Hematopoietic multipotent progenitor cell treated with erythropoietin and hydrocortisone succinate and interleukin-3 and kit ligand, for 8 days (in vitro differentiated cells): ENCODE measurements at regions not wholly inside any gene's neighbourhood (a gene's known extent, or its start where the extent isn't known, plus 50 kb on each side); places are given as distances from the start of the nearest gene placed in this dataset.

Experiments used
- DNase-seq: peaks from one replicate; pipeline ENCODE4 v3.0.0-alpha.2; 2015

DNA sequence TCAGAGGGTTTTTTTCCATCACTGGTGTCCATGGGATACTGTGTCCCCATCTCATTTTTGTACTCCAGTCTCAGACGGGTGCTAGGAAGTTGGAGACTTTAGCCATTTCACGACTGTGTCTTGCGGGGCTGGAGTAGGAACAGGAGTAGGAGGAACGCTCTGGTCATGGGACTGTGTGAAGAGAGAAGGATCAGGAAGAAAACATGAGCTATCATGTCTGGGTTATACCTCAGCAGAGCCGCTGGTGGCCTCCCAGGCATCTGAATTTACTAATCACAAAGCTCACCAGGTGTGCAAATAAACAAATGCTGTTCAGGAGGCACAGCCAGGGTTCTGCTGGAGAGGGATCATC, 225.4 kb downstream of the SEC14L1 start:
- DNase-seq = no peak

DNA sequence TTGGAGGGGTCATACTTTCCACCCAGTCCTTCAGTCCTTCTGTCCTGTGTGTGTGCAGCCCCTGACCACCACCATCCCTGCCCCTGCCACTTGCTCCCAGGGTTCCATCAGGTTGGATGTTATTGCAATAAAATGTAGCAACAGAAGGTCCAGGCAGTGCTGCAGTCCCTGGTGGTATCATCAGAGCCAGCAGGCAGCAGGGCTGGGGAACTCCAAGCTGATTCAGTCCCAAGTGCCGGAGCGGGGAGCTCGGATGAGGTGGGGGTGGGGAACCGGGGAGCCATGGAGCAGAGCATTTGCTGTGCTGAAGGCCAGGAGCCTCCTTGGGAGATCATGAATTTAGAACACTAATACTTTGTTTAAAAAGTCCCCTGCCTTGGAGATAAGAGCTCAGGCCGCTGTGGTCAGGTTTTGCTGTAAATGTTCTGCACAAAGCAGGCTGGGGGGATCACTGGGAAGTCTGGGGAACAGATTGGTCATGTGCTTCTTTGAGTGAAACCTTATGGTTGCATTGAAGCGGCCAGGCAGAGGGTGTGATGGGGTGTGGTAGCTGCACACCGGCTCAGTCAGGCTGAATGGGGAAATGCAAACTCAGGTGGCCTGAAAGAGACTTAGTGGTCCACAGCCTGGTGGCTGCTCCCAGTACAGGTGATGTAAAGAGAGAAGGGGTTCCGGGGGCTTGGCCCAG, 225.9 kb downstream of the SEC14L1 start:
- DNase-seq = no peak

DNA sequence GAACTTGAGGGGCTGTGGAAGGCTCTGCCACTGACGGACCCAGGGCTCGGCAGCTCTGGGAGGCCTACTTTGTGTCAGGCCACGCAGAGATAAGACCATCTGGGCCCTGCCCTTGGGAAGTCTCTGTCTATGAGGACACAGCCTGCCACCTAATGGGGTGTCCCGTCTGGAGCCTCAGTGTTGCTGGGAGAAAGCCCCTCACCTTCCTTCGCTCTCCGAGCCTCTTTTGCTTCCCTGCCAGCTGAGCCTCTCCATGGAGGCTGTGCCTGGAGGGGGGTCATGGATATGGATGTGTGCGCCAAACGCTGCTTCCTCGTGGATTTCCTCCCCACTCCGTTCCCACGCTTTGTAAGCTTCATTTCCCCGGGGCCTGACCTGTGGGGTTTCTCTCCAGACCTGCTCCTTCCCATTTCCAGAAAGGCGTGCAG, 228.8 kb downstream of the SEC14L1 start:
- no peak for DNase-seq

DNA sequence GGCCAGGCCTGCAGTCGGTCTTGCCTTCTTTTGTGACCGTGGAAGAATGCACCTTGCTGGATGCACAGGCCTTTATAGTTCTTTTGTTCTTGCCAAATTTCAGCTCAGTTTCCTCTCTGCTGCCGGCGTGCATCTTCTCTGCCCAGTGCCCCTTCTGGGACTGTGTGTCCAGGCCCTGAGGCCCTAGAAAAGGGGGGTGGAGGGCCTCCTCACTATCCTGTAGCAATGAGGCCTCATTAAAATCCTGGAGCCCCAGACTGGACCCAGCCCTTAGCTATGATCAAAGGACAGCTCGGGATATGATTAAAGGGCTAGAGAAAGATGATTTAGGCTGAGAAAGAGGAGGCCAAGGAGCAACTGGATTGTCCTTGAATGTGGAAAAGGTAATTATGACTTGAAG, 229.8 kb downstream of the SEC14L1 start:
- no peak for DNase-seq

DNA sequence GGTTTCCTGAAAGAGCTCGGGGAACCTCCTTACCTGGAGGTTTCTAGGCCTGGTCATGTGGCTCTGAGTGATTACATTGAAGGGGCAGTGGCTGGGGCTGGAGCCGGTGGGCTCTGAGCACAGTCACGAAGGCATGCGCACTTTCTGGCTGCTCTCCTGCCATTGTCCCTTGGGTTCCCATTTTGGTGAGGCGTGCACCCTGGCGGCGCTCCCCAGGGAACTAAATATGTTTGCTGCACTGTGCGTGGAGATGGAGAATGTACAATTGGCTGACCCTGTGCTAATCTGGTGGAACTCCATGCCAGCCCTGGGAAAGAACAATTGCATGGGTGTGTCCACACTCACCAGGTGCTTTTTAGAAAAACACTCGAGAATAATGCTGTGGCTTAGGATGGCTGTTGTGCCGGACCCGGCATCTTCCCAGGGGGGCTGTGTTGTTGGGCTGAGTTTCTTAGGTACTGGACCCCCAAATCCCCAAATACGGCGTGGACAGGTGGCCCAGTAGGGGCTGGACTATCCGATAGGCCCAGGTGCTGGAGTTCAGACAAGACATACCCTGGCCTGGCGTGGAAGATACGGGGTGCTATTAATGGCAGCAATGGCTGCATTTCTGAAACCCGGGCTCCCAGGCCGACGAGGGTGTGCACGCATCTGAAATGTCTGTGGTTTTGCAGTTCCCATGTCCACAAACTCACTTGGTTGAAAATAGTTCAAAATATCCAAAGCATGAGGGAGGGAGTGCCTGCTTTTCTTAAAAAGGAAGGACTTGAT, 230.5 kb downstream of the SEC14L1 start:
- no peak for DNase-seq

DNA sequence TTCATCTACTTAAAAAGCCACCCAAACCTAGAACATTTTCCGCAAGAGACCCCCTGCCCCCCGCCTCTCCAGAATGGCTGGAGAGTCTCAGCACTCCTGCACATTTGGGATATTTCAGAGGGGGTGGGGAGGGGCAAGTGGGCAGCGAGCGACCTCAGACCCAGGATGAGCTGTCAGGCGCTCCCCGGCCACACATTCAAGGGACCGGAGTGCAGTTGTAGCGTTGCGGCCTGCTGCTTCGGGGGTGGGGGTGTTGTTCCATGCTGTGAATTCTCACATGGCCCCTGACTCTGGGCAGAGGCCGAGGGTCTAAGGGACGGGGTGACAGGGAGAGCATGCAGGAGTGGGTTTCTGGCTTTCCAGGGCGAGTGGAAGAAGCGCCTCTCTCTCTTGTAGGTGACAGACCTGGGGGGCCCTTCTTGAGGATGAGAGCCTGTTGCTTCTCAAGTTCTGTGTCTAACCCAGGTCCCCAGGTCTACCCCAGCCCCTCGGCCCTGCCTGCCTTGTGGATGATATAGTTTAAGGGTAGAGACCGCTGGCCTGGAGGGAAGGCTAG, 231.2 kb downstream of the SEC14L1 start:
- no peak for DNase-seq

DNA sequence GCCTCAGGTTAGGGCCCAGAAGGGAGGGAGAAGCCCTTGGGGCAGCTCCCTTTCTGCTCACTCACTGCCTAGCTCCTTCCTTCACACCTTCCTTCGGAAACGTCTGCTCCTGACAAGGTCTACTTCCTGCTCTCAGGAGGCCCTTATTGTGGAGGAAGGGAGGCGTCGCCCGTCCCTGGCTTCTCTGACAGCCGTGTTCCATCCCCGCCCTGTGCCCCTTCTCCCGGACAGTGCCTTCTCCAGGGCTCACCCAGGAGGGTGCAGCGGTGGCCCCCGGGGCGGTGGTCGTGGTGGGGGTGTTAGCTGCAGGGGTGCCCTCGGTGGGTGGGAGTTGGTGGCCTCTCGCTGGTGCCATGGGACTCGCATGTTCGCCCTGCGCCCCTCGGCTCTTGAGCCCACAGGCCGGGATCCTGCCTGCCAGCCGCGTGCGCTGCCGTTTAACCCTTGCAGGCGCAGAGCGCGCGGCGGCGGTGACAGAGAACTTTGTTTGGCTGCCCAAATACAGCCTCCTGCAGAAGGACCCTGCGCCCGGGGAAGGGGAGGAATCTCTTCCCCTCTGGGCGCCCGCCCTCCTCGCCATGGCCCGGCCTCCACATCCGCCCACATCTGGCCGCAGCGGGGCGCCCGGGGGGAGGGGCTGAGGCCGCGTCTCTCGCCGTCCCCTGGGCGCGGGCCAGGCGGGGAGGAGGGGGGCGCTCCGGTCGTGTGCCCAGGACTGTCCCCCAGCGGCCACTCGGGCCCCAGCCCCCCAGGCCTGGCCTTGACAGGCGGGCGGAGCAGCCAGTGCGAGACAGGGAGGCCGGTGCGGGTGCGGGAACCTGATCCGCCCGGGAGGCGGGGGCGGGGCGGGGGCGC, 231.9 kb downstream of the SEC14L1 start:
- peak; percentile 30 for DNase-seq

DNA sequence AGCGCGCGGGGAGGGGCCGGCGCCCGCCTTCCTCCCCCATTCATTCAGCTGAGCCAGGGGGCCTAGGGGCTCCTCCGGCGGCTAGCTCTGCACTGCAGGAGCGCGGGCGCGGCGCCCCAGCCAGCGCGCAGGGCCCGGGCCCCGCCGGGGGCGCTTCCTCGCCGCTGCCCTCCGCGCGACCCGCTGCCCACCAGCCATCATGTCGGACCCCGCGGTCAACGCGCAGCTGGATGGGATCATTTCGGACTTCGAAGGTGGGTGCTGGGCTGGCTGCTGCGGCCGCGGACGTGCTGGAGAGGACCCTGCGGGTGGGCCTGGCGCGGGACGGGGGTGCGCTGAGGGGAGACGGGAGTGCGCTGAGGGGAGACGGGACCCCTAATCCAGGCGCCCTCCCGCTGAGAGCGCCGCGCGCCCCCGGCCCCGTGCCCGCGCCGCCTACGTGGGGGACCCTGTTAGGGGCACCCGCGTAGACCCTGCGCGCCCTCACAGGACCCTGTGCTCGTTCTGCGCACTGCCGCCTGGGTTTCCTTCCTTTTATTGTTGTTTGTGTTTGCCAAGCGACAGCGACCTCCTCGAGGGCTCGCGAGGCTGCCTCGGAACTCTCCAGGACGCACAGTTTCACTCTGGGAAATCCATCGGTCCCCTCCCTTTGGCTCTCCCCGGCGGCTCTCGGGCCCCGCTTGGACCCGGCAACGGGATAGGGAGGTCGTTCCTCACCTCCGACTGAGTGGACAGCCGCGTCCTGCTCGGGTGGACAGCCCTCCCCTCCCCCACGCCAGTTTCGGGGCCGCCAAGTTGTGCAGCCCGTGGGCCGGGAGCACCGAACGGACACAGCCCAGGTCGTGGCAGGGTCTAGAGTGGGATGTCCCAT, 232.8 kb downstream of the SEC14L1 start:
- no peak for DNase-seq

DNA sequence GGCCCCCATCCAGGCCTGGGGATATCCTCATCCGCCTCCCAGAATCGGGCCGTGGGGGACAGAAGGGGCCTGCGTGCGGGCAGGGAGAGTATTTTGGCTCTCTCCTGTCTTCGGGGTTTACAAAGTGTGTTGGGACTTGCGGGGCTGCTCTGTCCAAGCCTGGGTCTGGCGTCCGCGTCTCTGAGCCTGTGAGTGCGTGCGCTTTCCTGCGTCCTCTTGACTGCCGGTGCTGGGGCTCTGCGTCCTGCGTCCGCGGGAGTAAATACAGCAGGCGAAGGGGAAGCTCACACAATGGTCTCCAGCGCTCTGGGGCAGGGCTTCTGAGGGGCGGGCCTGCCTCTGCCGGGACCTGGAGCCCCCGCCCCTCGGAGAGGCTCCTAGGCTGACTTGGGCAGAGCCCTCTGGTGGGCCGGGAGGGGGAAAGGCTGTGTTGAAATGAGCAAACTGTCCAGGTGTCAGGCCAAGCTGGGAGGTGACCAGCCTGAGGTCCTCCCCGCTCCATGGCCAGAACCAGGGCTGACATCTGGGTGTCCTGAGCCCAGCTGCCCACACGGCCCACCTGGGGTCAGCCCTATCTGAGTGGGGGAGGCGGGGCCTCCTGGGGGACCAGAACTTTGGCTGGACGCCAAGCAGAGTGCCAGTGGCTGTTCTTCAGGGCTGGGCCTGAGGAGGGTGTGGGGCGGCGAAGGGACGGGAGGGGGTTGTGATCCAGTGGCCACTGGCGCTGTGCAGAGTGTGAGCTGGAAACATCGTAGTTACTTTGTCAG, 233.6 kb downstream of the SEC14L1 start:
- DNase-seq = peak; percentile 62

DNA sequence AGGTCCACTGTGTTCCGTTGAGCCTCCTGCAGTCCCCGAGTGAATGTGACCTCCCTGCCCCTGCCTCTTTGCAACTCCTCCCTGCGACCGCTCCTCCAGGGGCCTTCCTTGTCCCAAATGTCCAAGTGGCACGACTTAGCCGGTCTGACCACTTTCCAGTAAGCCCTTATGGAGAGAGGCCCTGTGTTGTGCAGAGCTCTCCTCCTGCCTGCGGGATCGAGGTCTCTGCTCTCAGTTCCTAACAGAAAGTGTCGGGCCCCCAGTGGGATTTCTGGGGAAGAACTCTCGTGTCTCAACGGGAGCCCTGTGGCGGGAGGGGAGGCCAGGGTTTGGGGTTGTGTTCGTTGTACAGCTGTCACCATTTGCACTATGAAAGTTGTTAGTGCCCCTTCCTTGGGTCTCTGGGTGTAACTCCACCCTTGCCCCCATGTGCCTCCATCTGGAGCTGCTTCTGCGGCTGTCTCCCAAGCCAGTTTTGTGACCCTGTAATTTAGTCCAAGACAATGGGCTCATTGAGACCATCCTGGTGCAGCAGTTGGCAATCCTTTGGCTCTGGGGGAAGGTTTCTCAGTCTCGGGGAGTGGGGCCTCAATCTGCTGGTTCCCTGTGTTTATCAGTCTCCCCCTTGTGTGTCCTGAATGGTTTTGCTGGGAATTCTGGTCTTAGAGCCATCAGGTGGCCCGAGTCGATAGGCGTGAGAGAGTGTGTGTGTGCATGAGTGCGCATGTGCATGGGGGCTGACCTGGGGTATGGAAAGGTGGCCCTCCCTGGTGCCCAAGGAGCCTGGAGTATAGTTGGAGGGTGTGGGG, 234.5 kb downstream of the SEC14L1 start:
- no peak for DNase-seq

DNA sequence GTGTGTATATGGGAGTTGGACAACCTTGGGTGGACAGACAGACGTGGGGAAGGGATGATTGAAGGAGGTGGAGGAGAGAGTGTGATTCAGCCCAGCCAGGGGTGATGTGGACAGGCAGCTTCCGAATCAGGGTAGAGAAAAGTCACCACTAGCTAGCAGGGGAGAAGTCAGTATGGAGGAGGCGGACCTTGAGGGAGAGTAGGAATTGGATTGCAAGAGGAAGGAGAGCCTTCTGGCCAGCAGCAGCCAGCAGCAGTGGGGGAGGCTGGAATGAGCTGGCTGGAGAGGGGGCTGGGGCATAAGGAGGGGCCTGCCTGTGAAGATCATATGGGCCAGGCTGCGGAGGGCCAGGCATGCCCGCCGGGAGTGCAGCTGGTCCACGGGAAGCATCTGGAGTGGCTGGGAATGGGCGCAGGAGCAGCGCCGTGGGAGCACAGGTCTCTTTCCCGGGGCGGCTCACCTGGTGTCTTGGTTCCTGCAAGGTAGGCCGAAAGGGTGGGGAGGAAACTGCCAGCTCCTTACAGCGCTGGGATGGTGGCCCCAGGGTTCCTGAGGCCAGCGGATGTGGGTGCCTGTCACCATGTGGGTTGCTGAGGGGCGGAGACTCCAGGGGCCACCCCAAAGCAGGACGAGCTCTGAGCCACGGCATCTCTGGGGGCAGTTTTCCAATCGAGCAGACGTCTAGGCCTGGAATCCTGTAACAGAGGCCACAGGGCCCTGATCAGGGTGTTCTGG, 235.3 kb downstream of the SEC14L1 start:
- DNase-seq = no peak

DNA sequence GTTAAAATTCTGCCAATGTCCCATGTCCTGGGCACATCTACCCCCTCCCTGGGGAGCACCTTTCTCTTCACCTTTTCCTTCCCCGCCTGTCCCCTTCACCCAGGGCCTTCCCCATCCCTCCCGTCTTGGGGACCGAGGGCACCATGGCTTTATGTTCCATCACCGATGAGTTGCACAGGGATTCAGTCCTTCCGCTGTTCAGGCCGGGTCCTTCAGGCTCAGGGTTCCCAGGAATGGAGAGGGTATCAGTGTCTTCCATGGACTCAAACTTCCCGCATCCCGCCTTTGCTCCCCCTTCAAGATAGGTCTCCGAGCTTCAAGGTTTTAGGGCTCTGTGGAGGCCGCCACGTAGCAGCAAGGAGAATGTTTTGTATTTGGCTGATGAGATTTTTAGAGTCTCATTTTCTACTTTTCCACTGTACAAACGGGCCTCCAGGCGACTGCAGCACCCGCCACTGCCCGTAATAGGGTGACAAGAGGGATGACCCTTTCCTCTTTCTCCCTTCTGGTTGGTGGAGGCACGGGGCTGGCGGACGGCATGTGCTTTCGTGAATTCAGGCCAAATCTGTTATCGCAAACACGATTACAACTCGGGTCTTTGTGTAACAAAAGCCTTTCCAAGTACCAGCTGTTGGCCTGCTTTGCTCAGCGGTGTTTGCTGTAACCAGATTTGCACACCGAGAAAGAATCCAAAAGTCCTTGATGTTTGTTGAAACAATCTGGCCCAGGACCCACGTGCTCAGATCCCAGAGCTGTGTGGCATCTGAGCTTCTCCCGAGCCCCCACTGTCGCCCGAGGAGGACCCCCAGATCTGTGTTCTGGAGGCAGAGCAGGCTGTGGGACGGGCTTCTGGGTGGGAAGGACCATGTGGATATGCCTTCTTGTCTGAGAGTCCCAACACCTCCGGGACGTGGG, 236.3 kb downstream of the SEC14L1 start:
- no peak for DNase-seq

DNA sequence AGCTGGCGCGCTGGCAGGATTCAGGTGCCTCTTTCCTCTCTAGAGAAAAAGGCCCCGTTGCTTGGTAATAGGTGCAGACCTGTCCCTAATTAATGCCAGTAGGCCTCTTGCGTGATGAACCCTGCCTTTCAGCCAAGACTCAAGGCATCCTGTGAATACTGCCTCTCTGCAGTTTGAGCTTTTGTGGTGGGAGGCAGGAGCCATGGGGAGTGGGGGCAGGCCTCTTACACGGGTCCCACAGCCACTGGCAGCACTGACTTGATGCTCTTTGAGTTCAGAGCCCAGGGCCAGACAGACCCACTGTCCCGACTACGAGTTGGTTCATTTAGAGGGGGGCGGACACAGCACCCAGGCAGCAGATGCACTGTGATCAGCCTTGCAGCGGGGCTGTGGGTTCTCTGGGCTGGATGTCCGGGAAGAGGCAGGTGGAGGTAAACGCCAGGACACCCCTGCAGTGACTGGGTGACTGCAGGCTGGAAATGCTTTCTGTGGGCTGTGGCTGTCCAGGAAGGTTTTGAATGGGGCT, 237.0 kb downstream of the SEC14L1 start:
- DNase-seq = no peak

DNA sequence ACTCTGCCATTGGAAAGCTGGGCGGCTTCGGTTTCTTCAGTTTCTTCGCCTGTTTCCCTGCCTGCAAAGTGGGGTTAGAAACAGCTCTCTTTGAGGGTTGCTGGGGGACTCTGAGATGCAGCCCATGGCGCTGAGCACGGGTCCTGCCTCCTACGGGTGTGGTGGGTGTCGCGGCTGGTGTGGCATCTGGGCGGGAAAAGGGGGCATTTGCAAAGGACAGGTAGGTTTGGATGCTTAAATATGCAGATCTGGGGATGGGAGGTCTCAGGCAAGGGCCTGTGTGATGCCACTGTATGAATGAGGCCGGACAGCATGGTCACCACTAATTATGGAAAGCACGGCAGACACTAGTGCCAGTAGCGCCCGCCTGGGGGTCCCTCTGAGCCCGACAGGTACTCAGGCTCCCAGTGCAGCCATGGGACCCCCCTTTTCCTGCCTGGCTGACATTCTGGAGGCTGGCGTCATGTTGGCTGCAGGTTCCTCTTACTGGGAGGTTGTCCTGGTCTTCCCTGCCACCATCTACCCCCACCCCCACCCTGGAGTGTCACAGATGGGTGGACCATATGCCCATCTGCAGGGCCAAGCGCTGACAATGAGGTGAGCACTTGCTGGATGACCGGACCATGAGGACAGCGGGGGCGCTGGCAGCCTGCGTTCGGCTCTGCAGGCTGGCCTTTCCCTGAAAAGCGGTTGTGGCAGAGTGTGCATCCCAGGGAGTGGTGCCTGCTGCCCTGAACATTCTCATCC, 237.7 kb downstream of the SEC14L1 start:
- no peak for DNase-seq

DNA sequence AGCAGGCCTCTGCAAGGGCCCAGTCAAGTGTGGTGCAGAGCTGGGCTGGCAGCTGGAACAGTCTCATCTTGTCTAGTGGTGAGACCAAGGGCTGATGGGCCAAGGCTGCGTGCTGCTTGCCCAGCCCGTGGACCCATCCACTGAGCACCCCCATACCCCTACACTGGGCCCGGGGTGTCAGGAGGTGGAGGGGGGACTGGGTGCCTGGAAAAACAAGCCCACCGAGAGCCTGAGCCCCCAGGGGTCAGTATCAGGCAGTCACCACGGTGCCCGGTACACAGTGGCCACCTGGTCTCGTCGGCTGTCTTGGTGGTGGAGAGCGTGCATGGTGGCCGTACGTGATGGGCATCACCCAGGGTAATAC, 238.3 kb downstream of the SEC14L1 start:
- DNase-seq = no peak

DNA sequence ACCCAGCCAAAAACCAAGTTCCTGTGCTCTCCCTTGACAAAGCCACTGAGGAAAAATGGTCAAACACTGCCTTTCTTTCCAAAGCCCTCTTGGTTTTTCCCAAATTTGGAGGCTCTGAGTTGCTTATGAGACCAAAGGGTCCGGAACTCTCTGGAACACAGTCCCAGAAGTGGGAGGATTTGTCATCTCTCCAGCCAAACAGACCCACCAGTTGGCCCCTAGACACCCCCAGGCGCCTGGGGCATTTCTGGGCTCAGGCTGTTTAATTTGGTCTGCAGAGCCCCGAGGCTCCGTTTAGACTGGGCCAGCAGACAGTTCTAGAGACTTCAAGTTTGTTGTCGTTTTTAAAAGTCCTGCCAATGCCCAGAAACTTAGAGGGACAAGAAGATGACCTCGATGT, 239.1 kb downstream of the SEC14L1 start:
- no peak for DNase-seq

DNA sequence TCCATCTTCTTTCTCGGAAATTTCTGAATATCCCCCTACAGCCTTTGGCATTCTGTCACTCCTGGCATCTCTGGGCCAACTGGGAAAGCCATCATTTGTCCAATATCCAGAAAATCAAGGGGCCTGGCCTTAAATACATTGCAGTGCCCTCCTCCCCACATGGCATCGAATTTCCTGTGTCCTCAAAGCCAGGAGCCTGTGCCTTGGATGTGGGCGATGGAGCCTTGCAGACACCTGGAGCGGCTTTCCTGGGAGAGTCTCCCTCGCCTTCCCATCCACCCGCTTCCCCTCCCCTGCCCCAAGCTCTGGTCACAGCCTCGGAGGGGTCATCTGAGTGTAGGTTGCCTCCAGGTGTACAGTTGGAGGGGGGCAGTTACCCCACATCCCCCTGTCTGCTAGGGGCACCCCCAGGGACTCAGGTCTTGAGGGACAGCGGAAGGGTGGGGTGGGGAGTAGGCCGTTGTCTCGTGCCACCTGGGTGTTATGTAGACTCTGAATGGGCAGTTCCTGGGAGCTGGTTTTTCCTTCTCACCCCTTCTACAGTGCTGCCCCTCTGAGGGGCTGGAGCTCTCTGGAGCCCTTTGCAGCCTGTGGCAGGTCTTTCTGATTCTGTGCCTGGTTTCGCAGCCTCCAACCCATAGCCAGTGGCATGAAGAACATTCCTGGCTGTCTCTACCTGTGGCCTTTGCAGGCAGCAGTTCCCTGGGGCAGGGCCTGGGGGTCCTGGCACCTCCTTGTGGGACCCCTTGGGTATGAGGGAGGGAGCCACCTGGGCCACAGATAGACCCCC, 239.8 kb downstream of the SEC14L1 start:
- DNase-seq = no peak
